ENCODE measurements at regions not wholly inside any gene's neighbourhood (a gene's known extent, or its start where the extent isn't known, plus 50 kb on each side); places are given as distances from the start of the nearest gene placed in this dataset.

DNA sequence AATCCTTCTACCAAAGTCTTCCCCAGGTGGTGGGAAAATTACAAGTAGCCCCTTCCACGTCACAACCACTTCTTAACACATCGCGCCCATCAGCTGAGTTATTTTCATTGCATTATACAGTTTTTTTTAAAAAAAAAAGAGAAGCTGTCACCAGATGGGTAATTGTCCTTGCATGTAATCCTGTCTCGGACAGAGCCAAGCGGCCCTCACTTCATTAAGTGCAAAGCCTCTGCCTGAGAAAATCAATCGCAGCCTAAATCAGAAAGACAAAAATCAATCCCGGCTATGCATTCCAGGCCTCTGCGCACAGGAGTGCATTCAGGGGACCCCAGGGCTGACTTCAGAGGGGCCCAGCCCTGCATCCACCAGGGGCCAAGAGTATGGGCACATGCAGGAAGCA, 538.9 kb downstream of the NPHP4 start:
- TF ChIP-seq, protein P1, sequence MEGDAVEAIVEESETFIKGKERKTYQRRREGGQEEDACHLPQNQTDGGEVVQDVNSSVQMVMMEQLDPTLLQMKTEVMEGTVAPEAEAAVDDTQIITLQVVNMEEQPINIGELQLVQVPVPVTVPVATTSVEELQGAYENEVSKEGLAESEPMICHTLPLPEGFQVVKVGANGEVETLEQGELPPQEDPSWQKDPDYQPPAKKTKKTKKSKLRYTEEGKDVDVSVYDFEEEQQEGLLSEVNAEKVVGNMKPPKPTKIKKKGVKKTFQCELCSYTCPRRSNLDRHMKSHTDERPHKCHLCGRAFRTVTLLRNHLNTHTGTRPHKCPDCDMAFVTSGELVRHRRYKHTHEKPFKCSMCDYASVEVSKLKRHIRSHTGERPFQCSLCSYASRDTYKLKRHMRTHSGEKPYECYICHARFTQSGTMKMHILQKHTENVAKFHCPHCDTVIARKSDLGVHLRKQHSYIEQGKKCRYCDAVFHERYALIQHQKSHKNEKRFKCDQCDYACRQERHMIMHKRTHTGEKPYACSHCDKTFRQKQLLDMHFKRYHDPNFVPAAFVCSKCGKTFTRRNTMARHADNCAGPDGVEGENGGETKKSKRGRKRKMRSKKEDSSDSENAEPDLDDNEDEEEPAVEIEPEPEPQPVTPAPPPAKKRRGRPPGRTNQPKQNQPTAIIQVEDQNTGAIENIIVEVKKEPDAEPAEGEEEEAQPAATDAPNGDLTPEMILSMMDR (IDR thresholded peaks at IDR 0.05), result no peak
- TF ChIP-seq EZH2 (IDR thresholded peaks at IDR 0.05; ENCODE audit: borderline replicate concordance, insufficient read depth, low read depth, low read length, poor library complexity, severe bottlenecking), result no peak
